H9 (cell line): ENCODE measurements at regions not wholly inside any gene's neighbourhood (a gene's known extent, or its start where the extent isn't known, plus 50 kb on each side); places are given as distances from the start of the nearest gene placed in this dataset.

Experiments
- DNase-seq: peaks from one replicate; pipeline ENCODE4 v3.0.0-alpha.2; 2017
- H2AFZ ChIP-seq: one replicate; pipeline ENCODE4 v1.6.1; 2013; ENCODE audit warnings: mild to moderate bottlenecking, low read length, control low read depth, moderate library complexity
- H2AK5ac ChIP-seq: 2 replicates; pipeline ENCODE4 v1.6.1; 2013; ENCODE audit warnings: low read length, control low read depth, mixed read lengths; ENCODE audit not compliant: insufficient read length
- H2BK120ac ChIP-seq: one replicate; pipeline ENCODE4 v1.6.1; 2013; ENCODE audit warnings: low read depth, mild to moderate bottlenecking, low read length, control low read depth, inconsistent platforms; ENCODE audit not compliant: poor library complexity, severe bottlenecking
- H2BK12ac ChIP-seq: 2 replicates; pipeline ENCODE4 v1.6.1; 2013; ENCODE audit warnings: low read length, control low read depth, mixed read lengths, low read depth; ENCODE audit not compliant: insufficient read length
- H2BK15ac ChIP-seq: 2 replicates; pipeline ENCODE4 v1.6.1; 2013; ENCODE audit warnings: low read depth, low read length, control low read depth
- H2BK20ac ChIP-seq: one replicate; pipeline ENCODE4 v1.6.1; 2013; ENCODE audit warnings: low read depth, mild to moderate bottlenecking, low read length, control low read depth, inconsistent platforms; ENCODE audit not compliant: poor library complexity, severe bottlenecking
- H2BK5ac ChIP-seq: 2 replicates; pipeline ENCODE4 v1.6.1; 2013; ENCODE audit warnings: low read length, control low read depth, mixed read lengths; ENCODE audit not compliant: insufficient read length
- H3K14ac ChIP-seq: 2 replicates; pipeline ENCODE4 v1.6.1; 2013; ENCODE audit warnings: low read length, control low read depth; ENCODE audit not compliant: insufficient read depth
- H3K18ac ChIP-seq: 2 replicates; pipeline ENCODE4 v1.6.1; 2013; ENCODE audit warnings: low read depth, mild to moderate bottlenecking, mixed read lengths, low read length, control low read depth; ENCODE audit not compliant: insufficient read length
- H3K23ac ChIP-seq: 2 replicates; pipeline ENCODE4 v1.6.1; 2013; ENCODE audit warnings: low read length, control low read depth, mixed read lengths, low read depth; ENCODE audit not compliant: insufficient read length
- H3K23me2 ChIP-seq: 2 replicates; pipeline ENCODE4 v1.6.1; 2013; ENCODE audit warnings: low read depth, mild to moderate bottlenecking, mixed read lengths, low read length, control low read depth; ENCODE audit not compliant: insufficient read length, poor library complexity, severe bottlenecking
- H3K27ac ChIP-seq: 2 replicates; pipeline ENCODE4 v1.5.1; 2013; ENCODE audit warnings: low read length, control low read depth, mixed read lengths, low read depth; ENCODE audit not compliant: insufficient read length
- H3K27me3 ChIP-seq: 2 replicates; pipeline ENCODE4 v1.6.1; 2013; ENCODE audit warnings: low read length, control low read depth, inconsistent platforms; ENCODE audit not compliant: insufficient read depth
- H3K4ac ChIP-seq: 2 replicates; pipeline ENCODE4 v1.6.1; 2013; ENCODE audit warnings: low read depth, mild to moderate bottlenecking, control low read depth, inconsistent platforms, low read length, moderate library complexity
- H3K4me1 ChIP-seq: 2 replicates; pipeline ENCODE4 v1.6.1; 2013; ENCODE audit warnings: low read length, control low read depth, inconsistent platforms; ENCODE audit not compliant: insufficient read depth
- H3K4me2 ChIP-seq: 2 replicates; pipeline ENCODE4 v1.6.1; 2013; ENCODE audit warnings: low read length, control low read depth, mixed read lengths; ENCODE audit not compliant: insufficient read length, insufficient read depth
- H3K56ac ChIP-seq: 2 replicates; pipeline ENCODE4 v1.6.1; 2013; ENCODE audit warnings: low read depth, mild to moderate bottlenecking, mixed read lengths, low read length, control low read depth; ENCODE audit not compliant: insufficient read length
- H3K79me1 ChIP-seq: 2 replicates; pipeline ENCODE4 v1.6.1; 2013; ENCODE audit warnings: low read depth, mild to moderate bottlenecking, moderate library complexity, low read length, control low read depth, inconsistent platforms; ENCODE audit not compliant: insufficient read depth, poor library complexity, severe bottlenecking
- H3K79me2 ChIP-seq: 2 replicates; pipeline ENCODE4 v1.6.1; 2013; ENCODE audit warnings: low read length, control low read depth, inconsistent platforms; ENCODE audit not compliant: insufficient read depth
- H3K9ac ChIP-seq: 2 replicates; pipeline ENCODE4 v1.6.1; 2013; ENCODE audit warnings: low read length, control low read depth, mixed read lengths; ENCODE audit not compliant: insufficient read length; ENCODE audit errors: extremely low read depth
- H3K9me3 ChIP-seq: one replicate; pipeline ENCODE4 v1.6.1; 2013; ENCODE audit warnings: low read depth, low read length, inconsistent platforms; ENCODE audit not compliant: control insufficient read depth
- H3T11ph ChIP-seq: one replicate; pipeline ENCODE4 v1.6.1; 2013; ENCODE audit warnings: mild to moderate bottlenecking, low read length, control low read depth, inconsistent platforms
- H4K20me1 ChIP-seq: one replicate; pipeline ENCODE4 v1.6.1; 2013; ENCODE audit not compliant: control insufficient read depth, insufficient read length, insufficient read depth
- H4K5ac ChIP-seq: 2 replicates; pipeline ENCODE4 v1.6.1; 2013; ENCODE audit warnings: low read depth, mild to moderate bottlenecking, mixed read lengths, low read length, control low read depth; ENCODE audit not compliant: insufficient read length
- H4K8ac ChIP-seq: replicated peaks from 2 replicates; pipeline ENCODE4 v1.6.1; 2013; ENCODE audit warnings: low read length, control low read depth, mixed read lengths, low read depth; ENCODE audit not compliant: insufficient read length
- H4K91ac ChIP-seq: 2 replicates; pipeline ENCODE4 v1.6.1; 2013; ENCODE audit warnings: low read depth, mild to moderate bottlenecking, moderate library complexity, mixed read lengths, low read length, control low read depth; ENCODE audit not compliant: insufficient read length
- H3K27ac Mint-ChIP-seq, 3 experiments: 2 replicates in 2 of 3; 3 replicates in 1 of 3; pipeline ENCODE4 v1.8.0; 2020 to 2021; ENCODE audit warnings: mixed read lengths in 3 of 3, mild to moderate bottlenecking in 1 of 3, moderate library complexity in 1 of 3
- H3K27me3 Mint-ChIP-seq: 2 replicates; pipeline ENCODE4 v1.8.0; 2021; ENCODE audit warnings: low read depth, mild to moderate bottlenecking, moderate library complexity, mixed read lengths
- H3K36me3 Mint-ChIP-seq, 3 experiments: 2 replicates in 2 of 3; 3 replicates in 1 of 3; pipeline ENCODE4 v1.8.0; 2020 to 2021; ENCODE audit warnings: low read depth in 3 of 3, mixed read lengths in 3 of 3; ENCODE audit not compliant: insufficient read depth in 1 of 3
- H3K4me1 Mint-ChIP-seq, 2 experiments: 2 replicates each; pipeline ENCODE4 v1.8.0; 2020; ENCODE audit warnings: mixed read lengths in 2 of 2
- H3K4me3 Mint-ChIP-seq, 2 experiments: 2 replicates in 1 of 2; 3 replicates in 1 of 2; pipeline ENCODE4 v1.8.0; 2020 to 2021; ENCODE audit warnings: mild to moderate bottlenecking in 2 of 2, mixed read lengths in 2 of 2, moderate library complexity in 1 of 2
- H3K9me3 Mint-ChIP-seq, 2 experiments: 2 replicates in 1 of 2; 3 replicates in 1 of 2; pipeline ENCODE4 v1.8.0; 2020; ENCODE audit warnings: mild to moderate bottlenecking in 2 of 2, mixed read lengths in 2 of 2, moderate library complexity in 1 of 2
- WGBS: extraction: QIAGEN DNeasy Blood & Tissue Kit; methylation state at CpG from one replicate; pipeline ENCODE4 v1.1.7; 2013; ENCODE audit warnings: missing lambda C conversion rate, low lambda C conversion rate, mixed read lengths; ENCODE audit not compliant: insufficient read length; ENCODE audit errors: extremely low coverage; 5-methylcytosine and 5-hydroxymethylcytosine counted together
- TF ChIP-seq, protein P1 (sequence below): fragments of 200-600 bp; sonication (generic); conservative IDR thresholded peaks from 3 replicates; pipeline ENCODE4 v1.8.0; 2021; ENCODE audit warnings: antibody characterized with exemption, mild to moderate bottlenecking

DNA sequence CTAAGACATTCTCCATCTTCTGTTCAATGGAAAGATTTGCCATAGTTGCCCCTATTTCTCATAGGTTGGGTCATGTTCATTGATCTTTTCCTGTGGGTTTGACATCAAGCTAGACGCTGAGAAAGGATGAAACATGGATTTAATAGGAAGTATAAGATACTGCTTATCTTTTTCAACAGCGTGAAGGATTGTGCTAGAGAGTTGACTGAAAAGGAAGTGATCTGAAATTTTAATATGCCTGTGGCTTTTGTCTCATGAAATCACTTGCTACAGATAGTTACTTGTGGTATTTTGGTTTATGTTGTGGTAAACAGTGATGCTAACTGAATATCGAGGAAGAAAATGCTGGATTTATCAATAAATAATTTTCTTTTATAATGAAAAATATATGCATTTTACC is 442.9 kb downstream of the EDEM1 start:
- H3K9me3 Mint-ChIP-seq = no peaks in the 10 kb centered on the region
- H2BK5ac ChIP-seq = no peak overlapping the region
- H3K27me3 Mint-ChIP-seq = peaks cover 1% of the 10 kb centered on the region; the same call in 1 of the 2 replicates
- no peak overlapping the region for H3K27ac ChIP-seq
- no peak overlapping the region for H2AK5ac ChIP-seq
- no peaks in the 10 kb centered on the region for H3K23me2 ChIP-seq
- no peak overlapping the region for H2BK20ac ChIP-seq
- H3K4me2 ChIP-seq = no peak overlapping the region
- H3K4me3 Mint-ChIP-seq = no peak overlapping the region
- H3K23ac ChIP-seq = no peak overlapping the region
- DNase-seq = no peak
- H3K4me1 Mint-ChIP-seq = peaks cover 9 to 13% of the 10 kb centered on the region in 2 experiments
- no peak overlapping the region for H3K4ac ChIP-seq
- H2BK15ac ChIP-seq = no peak overlapping the region
- H3K79me1 ChIP-seq = no peaks in the 10 kb centered on the region
- WGBS = no CpG with 5 or more reads among the region's 3 CpGs
- no peak overlapping the region for H4K8ac ChIP-seq
- H3K56ac ChIP-seq = no peak overlapping the region
- no peak overlapping the region for H2AFZ ChIP-seq
- no peaks in the 10 kb centered on the region for H3K9me3 ChIP-seq
- no peak overlapping the region for H2BK120ac ChIP-seq
- no peaks in the 10 kb centered on the region for H3K27me3 ChIP-seq
- H3K9ac ChIP-seq = no peak overlapping the region
- no peak overlapping the region for H3T11ph ChIP-seq
- no peak overlapping the region for H3K27ac Mint-ChIP-seq
- H4K91ac ChIP-seq = no peak overlapping the region
- H4K5ac ChIP-seq = no peak overlapping the region
- H3K18ac ChIP-seq = no peak overlapping the region
- TF ChIP-seq, protein P1, sequence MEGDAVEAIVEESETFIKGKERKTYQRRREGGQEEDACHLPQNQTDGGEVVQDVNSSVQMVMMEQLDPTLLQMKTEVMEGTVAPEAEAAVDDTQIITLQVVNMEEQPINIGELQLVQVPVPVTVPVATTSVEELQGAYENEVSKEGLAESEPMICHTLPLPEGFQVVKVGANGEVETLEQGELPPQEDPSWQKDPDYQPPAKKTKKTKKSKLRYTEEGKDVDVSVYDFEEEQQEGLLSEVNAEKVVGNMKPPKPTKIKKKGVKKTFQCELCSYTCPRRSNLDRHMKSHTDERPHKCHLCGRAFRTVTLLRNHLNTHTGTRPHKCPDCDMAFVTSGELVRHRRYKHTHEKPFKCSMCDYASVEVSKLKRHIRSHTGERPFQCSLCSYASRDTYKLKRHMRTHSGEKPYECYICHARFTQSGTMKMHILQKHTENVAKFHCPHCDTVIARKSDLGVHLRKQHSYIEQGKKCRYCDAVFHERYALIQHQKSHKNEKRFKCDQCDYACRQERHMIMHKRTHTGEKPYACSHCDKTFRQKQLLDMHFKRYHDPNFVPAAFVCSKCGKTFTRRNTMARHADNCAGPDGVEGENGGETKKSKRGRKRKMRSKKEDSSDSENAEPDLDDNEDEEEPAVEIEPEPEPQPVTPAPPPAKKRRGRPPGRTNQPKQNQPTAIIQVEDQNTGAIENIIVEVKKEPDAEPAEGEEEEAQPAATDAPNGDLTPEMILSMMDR = no peak
- no peaks in the 10 kb centered on the region for H3K79me2 ChIP-seq
- no peaks in the 10 kb centered on the region for H4K20me1 ChIP-seq
- H2BK12ac ChIP-seq = no peak overlapping the region
- no peaks in the 10 kb centered on the region for H3K4me1 ChIP-seq
- H3K14ac ChIP-seq = no peak overlapping the region
- H3K36me3 Mint-ChIP-seq = no peaks in the 10 kb centered on the region; a peak in 1 of 7 replicates
